ENCODE measurements at regions not wholly inside any gene's neighbourhood (a gene's known extent, or its start where the extent isn't known, plus 50 kb on each side); places are given as distances from the start of the nearest gene placed in this dataset.

GRCh38 chr12:93056971-93057535 is 128.0 kb upstream of the EEA1 start:
- Mint-ChIP-seq H3K4me1 (ENCODE audit: low read depth) (peaks cover 14% of the 10 kb centered on the region), H3K27ac (no peak overlapping the region), H3K4me3 (ENCODE audit: low read depth) (no peak overlapping the region), H3K36me3 (ENCODE audit: low read depth) (no peaks in the 10 kb centered on the region), H3K27me3 (ENCODE audit: low read depth) (peaks cover 21% of the 10 kb centered on the region), H3K9me3 (no peaks in the 10 kb centered on the region)
- no peak for DNase-seq (ENCODE audit: low spot score)
- intact Hi-C loops (cut with micrococcal nuclease) = no loop called here

- Mint-ChIP-seq H3K27me3 (ENCODE audit: low read depth) (peaks cover 18% of the 10 kb centered on the region), H3K27ac (no peak overlapping the region), H3K36me3 (ENCODE audit: low read depth) (no peaks in the 10 kb centered on the region), H3K9me3 (no peaks in the 10 kb centered on the region), H3K4me3 (ENCODE audit: low read depth) (no peak overlapping the region), H3K4me1 (ENCODE audit: low read depth) (peaks cover 14% of the 10 kb centered on the region)
- intact Hi-C loops (cut with micrococcal nuclease) = no loop called here
- no peak for DNase-seq (ENCODE audit: low spot score)
Observed at GRCh38 chr12:93058280-93058679, 129.2 kb upstream of the EEA1 start.

- H3K4me1 Mint-ChIP-seq (ENCODE audit: low read depth) = peaks cover 14% of the 10 kb centered on the region
Observed at GRCh38 chr12:93059288-93059687, 130.2 kb upstream of the EEA1 start.

GRCh38 chr12:93059925-93060665 is 131.0 kb upstream of the EEA1 start:
- DNase-seq (ENCODE audit: low spot score) = no peak
- Mint-ChIP-seq H3K4me3 (ENCODE audit: low read depth) (no peak overlapping the region), H3K9me3 (no peaks in the 10 kb centered on the region), H3K4me1 (ENCODE audit: low read depth) (peaks cover 14% of the 10 kb centered on the region), H3K27ac (no peak overlapping the region), H3K27me3 (ENCODE audit: low read depth) (peaks cover 23% of the 10 kb centered on the region), H3K36me3 (ENCODE audit: low read depth) (no peaks in the 10 kb centered on the region)
- intact Hi-C loops (cut with micrococcal nuclease) = loop anchor here (2.0 kb wide), 1 partner anchor 69 kb away; no protein-coding TSS in a partner anchor

More at GRCh38 chr12:93059288-93059687, 130.2 kb upstream of the EEA1 start:
- no peak for DNase-seq (ENCODE audit: low spot score)
- Mint-ChIP-seq H3K4me3 (ENCODE audit: low read depth) (no peak overlapping the region), H3K36me3 (ENCODE audit: low read depth) (no peaks in the 10 kb centered on the region), H3K27me3 (ENCODE audit: low read depth) (peaks cover 24% of the 10 kb centered on the region), H3K27ac (no peak overlapping the region), H3K9me3 (no peaks in the 10 kb centered on the region)
- intact Hi-C loops (cut with micrococcal nuclease) = no loop called here

GRCh38 chr12:93060666-93061472 is 131.8 kb upstream of the EEA1 start:
- Mint-ChIP-seq H3K9me3 (no peaks in the 10 kb centered on the region), H3K27ac (peak overlapping the region; percentile 59), H3K4me1 (ENCODE audit: low read depth) (peaks cover 14% of the 10 kb centered on the region), H3K27me3 (ENCODE audit: low read depth) (peaks cover 23% of the 10 kb centered on the region), H3K4me3 (ENCODE audit: low read depth) (no peak overlapping the region), H3K36me3 (ENCODE audit: low read depth) (no peaks in the 10 kb centered on the region)
- intact Hi-C loops (cut with micrococcal nuclease) = loop anchor here (2.0 kb wide), 1 partner anchor 70 kb away; no protein-coding TSS in a partner anchor
- DNase-seq (ENCODE audit: low spot score) = no peak

GRCh38 chr12:93061473-93062419 is 132.7 kb upstream of the EEA1 start:
- Mint-ChIP-seq H3K27me3 (ENCODE audit: low read depth) (peaks cover 22% of the 10 kb centered on the region), H3K4me3 (ENCODE audit: low read depth) (no peak overlapping the region), H3K27ac (no peak overlapping the region), H3K36me3 (ENCODE audit: low read depth) (no peaks in the 10 kb centered on the region), H3K4me1 (ENCODE audit: low read depth) (peaks cover 14% of the 10 kb centered on the region), H3K9me3 (no peaks in the 10 kb centered on the region)
- intact Hi-C loops (cut with micrococcal nuclease) = loop anchor here (2.0 kb wide), 1 partner anchor 71 kb away; no protein-coding TSS in a partner anchor
- no peak for DNase-seq (ENCODE audit: low spot score)

- no peaks in the 10 kb centered on the region for H3K36me3 Mint-ChIP-seq (ENCODE audit: low read depth)
Observed at GRCh38 chr12:93065896-93066295, 136.8 kb upstream of the EEA1 start.

GRCh38 chr12:93072340-93072739 is 143.2 kb upstream of the EEA1 start:
- no peak for DNase-seq (ENCODE audit: low spot score)
- Mint-ChIP-seq H3K4me1 (ENCODE audit: low read depth) (peaks cover 3% of the 10 kb centered on the region), H3K27ac (no peak overlapping the region), H3K36me3 (ENCODE audit: low read depth) (no peaks in the 10 kb centered on the region), H3K4me3 (ENCODE audit: low read depth) (no peak overlapping the region), H3K9me3 (no peaks in the 10 kb centered on the region), H3K27me3 (ENCODE audit: low read depth) (peaks cover 1% of the 10 kb centered on the region)
- intact Hi-C loops (cut with micrococcal nuclease) = no loop called here

More at GRCh38 chr12:93065896-93066295, 136.8 kb upstream of the EEA1 start:
- Mint-ChIP-seq H3K4me1 (ENCODE audit: low read depth) (peaks cover under 1% of the 10 kb centered on the region), H3K9me3 (no peaks in the 10 kb centered on the region), H3K4me3 (ENCODE audit: low read depth) (no peak overlapping the region), H3K27me3 (ENCODE audit: low read depth) (peaks cover 10% of the 10 kb centered on the region), H3K27ac (no peak overlapping the region)
- intact Hi-C loops (cut with micrococcal nuclease) = no loop called here
- no peak for DNase-seq (ENCODE audit: low spot score)

- H3K4me3 Mint-ChIP-seq (ENCODE audit: low read depth) = no peak overlapping the region
- DNase-seq (ENCODE audit: low spot score) = no peak
- no peaks in the 10 kb centered on the region for H3K9me3 Mint-ChIP-seq
- no peaks in the 10 kb centered on the region for H3K36me3 Mint-ChIP-seq (ENCODE audit: low read depth)
- H3K4me1 Mint-ChIP-seq (ENCODE audit: low read depth) = peaks cover 3% of the 10 kb centered on the region
- no peaks in the 10 kb centered on the region for H3K27me3 Mint-ChIP-seq (ENCODE audit: low read depth)
- no peak overlapping the region for H3K27ac Mint-ChIP-seq
- intact Hi-C loops (cut with micrococcal nuclease) = no loop called here
Observed at GRCh38 chr12:93073324-93073723, 144.2 kb upstream of the EEA1 start.

- no peak overlapping the region for H3K27ac Mint-ChIP-seq
- no peaks in the 10 kb centered on the region for H3K27me3 Mint-ChIP-seq (ENCODE audit: low read depth)
- H3K4me3 Mint-ChIP-seq (ENCODE audit: low read depth) = no peak overlapping the region
- intact Hi-C loops (cut with micrococcal nuclease) = no loop called here
- no peaks in the 10 kb centered on the region for H3K9me3 Mint-ChIP-seq
- no peaks in the 10 kb centered on the region for H3K36me3 Mint-ChIP-seq (ENCODE audit: low read depth)
- no peaks in the 10 kb centered on the region for H3K4me1 Mint-ChIP-seq (ENCODE audit: low read depth)
- no peak for DNase-seq (ENCODE audit: low spot score)
Observed at GRCh38 chr12:93078059-93078458, 149.0 kb upstream of the EEA1 start.

GRCh38 chr12:93078577-93078976 is 149.5 kb upstream of the EEA1 start:
- intact Hi-C loops (cut with micrococcal nuclease) = no loop called here
- no peaks in the 10 kb centered on the region for H3K27me3 Mint-ChIP-seq (ENCODE audit: low read depth)
- DNase-seq (ENCODE audit: low spot score) = no peak
- no peaks in the 10 kb centered on the region for H3K4me1 Mint-ChIP-seq (ENCODE audit: low read depth)
- no peaks in the 10 kb centered on the region for H3K9me3 Mint-ChIP-seq
- no peak overlapping the region for H3K4me3 Mint-ChIP-seq (ENCODE audit: low read depth)
- H3K36me3 Mint-ChIP-seq (ENCODE audit: low read depth) = no peaks in the 10 kb centered on the region
- H3K27ac Mint-ChIP-seq = no peak overlapping the region

GRCh38 chr12:93079271-93079670 is 150.2 kb upstream of the EEA1 start:
- no peaks in the 10 kb centered on the region for H3K36me3 Mint-ChIP-seq (ENCODE audit: low read depth)
- no peaks in the 10 kb centered on the region for H3K9me3 Mint-ChIP-seq
- DNase-seq (ENCODE audit: low spot score) = no peak
- no peaks in the 10 kb centered on the region for H3K27me3 Mint-ChIP-seq (ENCODE audit: low read depth)
- H3K27ac Mint-ChIP-seq = no peak overlapping the region
- H3K4me3 Mint-ChIP-seq (ENCODE audit: low read depth) = no peak overlapping the region
- no peaks in the 10 kb centered on the region for H3K4me1 Mint-ChIP-seq (ENCODE audit: low read depth)
- intact Hi-C loops (cut with micrococcal nuclease) = no loop called here

Data from activated T-helper 2 cell treated with anti-CD3 and anti-CD28 coated beads, Interferon-gamma antibody, Interleukin-2, Interleukin-4, amounts not matched to agents 10 μg/mL and 5 μg/mL and 100 μg/mL, durations not matched to agents 14 hours and 24 hours and 36 hours (primary cell).